NCI-H2171 treated with DMSO at 0.1 percent for 48 hours (cell line): ENCODE measurements at regions not wholly inside any gene's neighbourhood (a gene's known extent, or its start where the extent isn't known, plus 50 kb on each side); places are given as distances from the start of the nearest gene placed in this dataset.

ENCODE experiments used
- DNase-seq: peaks from one replicate; lab custom pipeline; 2025; lab: John Stamatoyannopoulos, UW

DNA sequence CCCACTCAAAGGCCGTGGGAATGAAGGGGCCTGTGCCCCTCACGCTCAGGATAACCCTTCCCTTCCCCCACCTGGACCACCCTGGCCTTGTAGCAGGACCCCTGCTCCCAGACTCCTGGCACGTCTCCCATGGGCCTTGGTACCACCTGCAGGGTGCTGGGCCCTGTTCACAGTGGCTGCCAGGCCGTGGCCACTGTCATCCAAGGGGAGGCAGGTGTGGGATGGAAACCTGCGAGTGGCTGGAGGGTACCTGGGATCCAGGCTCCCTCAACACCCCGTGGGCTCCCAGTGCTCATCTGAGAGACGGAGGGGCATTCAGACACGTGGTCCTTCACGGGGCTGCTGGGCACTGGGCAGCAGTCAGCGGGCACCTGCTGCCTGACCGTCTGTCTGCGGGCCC lies 75.6 kb upstream of the CIBAR2 start:
- no peak for DNase-seq

DNA sequence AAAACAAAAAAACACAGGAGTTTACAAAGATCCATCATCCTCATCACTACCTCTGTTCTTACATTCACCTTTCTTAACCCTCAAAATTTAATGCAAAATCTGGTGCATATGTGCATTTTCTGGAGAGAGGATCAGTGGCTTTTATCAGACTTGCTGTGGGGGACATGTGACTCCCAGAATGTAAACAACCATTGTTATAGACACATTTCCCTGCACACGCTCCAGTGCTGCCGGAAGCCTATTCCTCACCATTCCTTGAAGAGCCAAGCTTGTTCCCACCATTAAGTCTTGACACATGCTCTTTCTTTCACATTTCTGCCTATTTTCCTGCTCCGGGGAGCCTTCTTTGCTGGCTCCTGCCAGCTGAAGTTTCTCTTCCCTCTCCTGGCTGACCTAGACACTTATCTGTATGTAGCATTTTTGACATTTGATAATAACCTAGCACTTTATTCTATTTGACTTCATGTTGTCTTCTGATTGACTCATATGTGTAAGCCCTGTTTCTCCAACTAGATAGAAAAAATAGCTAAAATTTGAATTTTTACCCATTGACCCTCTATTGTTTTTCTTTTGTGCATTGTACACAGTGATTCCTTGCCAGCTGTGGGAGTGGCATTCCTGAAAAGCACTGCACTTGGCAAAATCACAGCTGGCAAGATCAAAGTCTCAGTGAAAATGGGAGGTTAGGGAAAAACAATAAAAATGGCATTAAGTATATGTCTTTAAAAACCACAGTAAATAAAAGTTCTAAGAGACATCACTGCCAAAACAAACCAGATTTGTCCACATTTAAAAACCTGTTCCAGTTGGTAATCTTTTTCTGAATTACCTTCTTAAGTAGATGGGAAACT lies 76.8 kb upstream of the CIBAR2 start:
- no peak for DNase-seq

DNA sequence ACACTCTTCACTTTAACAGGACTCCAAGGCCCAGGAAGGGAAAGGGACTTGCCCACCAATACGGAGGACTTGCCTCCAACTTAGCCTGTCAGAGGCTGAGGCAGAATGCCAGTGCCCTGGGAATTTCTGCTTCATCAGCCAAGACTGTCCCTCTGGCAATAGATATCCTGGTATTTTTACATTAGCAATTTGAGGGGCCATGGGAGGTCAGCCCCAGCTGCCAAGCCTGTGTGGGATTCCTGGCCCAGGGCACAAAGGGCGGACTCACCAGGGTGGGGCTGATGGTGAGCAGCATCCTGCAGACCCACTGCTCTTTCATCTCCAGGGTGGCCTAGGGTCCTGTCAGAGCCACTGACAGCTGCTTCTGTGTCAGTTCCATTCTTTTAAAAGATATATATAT lies 78.3 kb upstream of the CIBAR2 start:
- DNase-seq: no peak

DNA sequence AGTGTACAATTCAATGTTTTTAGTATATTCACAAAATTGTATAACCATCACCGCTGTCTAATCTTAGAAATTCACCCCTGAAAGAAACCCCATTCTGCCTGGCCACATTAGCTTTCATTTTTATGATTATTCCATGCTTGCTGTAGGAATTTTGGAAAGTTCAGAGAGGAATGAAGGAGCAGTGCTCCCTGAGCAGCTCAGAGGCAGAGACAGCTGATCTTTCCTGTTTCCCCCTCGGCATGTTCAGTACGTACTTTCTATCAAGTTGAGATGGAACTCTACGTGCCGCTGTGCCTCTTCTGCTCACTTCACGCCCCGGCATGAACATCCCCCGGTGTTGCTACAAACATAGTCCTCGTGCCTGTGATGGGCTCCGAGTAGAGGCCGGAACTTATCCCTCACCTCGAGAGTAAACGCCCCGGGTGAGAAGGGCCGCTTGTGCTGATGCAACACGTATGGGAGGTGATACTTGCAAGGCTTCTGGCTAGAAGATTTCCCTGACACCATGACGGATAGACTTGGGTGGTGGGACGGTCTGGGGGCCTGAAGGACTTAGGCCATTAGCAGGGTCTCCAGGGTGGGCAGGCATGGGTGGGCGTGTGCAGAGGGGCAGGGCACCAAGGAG lies 79.2 kb upstream of the CIBAR2 start:
- no peak for DNase-seq

DNA sequence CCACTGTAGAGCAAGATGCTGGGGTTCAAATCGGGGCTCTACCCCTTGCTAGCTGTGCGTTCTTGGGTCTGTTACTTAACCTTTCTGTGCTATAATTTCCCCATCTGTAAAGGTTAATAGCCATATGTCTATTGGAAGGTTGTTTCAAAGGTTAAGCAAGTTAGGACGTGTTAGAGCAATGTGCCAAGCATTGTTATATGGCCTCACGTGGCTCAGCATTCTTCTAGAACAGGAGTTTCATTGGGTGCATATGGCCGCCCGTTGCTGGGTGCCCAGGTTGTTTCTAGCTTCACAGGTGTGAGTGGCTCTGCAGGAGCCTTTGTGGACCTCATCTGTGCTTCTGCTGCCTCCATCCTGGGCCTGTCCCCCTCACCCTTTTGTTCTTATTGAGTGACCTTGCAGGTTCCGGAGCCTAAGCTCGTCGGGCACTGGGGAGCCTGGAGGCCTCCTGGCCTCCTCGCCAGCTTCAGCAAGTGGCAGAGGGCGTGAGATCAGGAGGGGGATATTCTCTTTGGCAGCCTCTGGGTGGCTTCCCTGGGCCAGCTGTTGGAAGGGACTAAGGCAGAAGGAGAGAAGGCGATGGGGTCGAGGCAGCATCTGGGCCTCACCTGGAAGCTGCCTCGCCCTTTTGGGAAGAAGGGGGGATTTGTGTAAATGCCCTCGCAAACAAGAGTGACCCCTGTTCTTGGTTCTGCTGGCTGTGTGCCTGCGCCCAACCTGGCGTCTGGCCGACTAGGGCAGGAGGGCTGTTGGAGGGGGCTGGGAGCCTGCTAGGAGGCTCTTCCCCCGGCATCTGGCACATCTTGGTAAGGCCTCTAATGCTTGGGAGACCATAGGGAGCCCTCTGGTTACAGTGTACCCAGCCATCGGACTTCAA lies 80.2 kb upstream of the CIBAR2 start:
- peak; percentile 91 for DNase-seq

DNA sequence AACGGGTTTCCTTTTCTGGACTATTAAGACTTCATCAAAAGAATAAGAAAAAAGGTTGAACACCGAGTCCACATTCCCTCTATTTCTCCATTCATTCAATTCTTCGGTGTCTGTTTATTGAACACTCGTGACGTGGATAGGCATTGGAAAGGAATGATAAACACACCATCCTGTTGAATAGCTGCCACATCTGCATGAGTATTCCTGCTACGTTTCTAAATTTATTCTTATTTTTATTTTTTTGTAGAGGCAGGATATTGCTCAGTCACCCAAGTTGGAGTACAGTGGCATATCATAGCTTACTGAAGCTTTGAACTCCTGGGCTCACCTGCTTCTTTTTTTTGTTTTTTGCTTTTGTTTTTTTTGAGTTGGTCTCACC lies 80.8 kb upstream of the CIBAR2 start:
- DNase-seq: no peak

DNA sequence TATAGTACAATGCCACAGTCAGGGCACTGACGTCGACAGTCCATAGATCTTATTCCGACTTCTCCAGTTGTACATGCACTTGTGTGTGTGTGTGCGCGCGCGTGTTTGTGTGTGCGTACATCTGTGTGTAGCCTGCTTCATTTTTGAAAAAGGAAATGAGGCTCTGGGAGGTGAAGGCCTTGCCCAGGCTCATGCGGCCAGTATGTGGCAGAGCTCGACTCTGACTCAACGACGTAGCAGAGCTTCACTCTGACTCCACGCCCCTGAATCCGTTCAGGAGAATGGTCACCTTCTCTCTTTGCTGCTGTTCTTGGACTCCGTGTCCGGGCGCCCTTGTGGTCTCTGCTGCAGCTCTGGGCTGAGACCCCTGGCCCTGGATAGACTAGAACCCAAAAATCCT lies 81.6 kb upstream of the CIBAR2 start:
- no peak for DNase-seq

DNA sequence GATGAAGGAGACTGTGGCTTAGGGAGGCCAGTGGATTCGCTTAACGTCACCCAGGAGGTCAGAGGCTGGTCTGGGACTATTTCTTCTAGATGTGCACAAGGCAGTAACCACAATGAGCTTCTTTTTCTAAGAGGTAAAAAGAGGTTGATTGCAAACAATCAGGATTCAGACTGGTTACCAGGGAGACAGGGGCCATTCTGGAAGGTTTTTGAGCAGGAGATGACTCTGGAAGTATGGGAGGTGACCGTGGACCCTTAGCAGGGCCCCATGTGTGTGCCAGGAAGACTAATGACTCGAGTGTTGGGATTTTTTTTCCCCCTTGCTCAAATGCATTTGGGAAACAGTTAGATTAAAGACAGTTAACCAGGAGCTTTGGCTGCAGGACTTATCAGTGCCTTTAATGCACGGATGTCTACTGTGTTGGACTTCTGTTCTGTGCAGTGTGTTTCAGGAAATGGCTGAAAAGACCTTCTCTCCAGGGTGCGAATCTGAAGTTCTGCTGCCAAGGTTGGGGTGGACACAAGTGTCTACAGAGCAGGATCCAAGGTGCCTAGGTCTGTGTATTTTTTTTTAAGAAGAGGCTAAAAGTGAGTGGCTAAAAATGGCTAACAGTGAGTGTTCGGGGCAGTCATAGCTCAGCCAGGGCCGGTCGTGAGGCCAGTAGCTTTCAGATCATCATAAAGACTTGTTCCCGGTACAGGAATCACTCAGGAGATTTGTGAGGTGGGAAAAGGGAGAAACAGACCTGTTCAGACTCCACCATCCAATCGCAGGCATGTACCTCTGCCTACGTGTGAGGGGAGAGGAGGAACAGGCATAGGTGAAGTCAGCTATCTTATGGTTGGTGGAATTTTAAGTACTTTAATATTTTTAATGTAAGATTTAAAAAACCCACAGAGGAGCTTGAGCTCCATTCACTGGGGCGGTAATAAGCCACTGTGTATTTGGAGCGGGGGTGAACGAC lies 82.3 kb upstream of the CIBAR2 start:
- DNase-seq: no peak

DNA sequence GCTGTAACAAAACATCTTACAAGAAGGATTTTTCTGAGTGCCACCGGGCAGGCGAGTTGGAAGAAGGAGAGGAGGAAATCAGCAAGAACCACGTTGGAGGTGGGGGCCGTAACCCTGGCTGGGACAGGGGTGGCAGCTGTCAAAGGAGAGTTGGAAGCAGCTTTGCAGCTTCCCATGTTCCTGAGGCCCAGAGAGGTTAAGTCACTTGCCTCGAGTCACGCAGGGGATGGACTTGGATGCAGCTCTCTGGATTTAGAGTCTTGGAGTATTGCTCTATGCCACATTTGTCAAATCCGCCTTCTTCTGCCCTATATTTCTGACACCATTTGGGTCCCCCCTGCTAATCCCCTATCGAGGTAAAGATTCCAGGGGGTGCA lies 83.0 kb upstream of the CIBAR2 start:
- DNase-seq: no peak

DNA sequence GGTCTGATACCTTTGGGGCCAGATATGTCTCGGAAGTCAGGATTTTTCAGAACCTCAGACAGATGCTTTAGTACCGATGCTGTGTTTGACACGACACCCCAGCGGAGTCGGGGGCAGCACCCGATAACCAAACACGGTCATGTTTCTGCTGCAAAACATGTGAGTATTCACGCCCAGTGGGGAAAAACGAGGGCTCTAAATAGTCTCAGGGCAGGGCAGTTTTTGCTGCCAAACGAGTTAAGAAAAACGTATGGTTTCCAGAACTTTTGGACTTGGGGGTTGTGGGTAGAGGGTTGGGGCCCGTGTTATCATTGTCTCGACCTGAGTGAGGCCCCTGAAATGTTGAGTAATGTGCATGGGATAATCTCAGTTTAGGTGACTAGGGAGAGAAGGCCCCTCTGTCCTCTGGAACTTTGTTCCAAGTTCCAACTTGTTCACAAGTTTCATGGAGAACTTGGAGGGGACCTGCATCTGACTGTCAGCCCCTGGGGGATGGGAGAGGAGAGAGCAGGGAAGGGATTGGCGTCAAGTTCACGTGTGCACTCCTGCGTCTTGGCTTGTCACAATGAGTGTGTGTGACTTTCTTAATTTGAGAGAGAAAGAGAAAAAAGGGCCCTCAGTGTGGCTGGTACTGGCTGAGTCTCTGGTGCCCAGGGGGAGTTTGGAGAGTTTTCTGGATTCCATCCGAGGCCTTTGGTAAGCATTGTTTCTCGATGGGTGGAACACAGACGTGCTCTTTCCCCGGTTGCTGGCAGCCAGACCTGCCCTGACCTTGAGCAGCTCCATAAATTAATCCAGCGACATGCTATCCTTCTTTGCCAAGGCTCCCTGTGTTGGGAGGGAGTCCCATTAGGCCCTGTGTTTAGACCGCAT lies 83.9 kb upstream of the CIBAR2 start:
- DNase-seq: no peak

DNA sequence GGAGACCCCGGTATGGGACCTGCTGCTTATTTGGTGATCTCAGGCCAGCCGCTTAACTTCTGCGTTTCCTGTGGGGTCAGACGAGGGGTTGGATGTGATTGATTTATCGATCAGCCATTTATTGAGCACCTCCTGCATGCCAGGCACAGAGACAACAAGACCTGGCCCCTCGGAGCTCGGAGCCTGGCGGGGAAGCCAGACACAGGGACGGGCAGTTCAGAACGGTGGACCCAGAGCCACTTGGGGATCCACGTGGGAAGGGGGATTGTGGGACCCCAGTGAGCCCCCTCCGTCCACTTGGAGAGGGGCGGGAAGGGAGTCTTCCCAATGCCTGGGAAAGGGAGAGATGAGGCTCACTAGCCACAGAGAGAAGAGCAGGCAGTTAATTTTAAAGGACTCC lies 84.7 kb upstream of the CIBAR2 start:
- no peak for DNase-seq

DNA sequence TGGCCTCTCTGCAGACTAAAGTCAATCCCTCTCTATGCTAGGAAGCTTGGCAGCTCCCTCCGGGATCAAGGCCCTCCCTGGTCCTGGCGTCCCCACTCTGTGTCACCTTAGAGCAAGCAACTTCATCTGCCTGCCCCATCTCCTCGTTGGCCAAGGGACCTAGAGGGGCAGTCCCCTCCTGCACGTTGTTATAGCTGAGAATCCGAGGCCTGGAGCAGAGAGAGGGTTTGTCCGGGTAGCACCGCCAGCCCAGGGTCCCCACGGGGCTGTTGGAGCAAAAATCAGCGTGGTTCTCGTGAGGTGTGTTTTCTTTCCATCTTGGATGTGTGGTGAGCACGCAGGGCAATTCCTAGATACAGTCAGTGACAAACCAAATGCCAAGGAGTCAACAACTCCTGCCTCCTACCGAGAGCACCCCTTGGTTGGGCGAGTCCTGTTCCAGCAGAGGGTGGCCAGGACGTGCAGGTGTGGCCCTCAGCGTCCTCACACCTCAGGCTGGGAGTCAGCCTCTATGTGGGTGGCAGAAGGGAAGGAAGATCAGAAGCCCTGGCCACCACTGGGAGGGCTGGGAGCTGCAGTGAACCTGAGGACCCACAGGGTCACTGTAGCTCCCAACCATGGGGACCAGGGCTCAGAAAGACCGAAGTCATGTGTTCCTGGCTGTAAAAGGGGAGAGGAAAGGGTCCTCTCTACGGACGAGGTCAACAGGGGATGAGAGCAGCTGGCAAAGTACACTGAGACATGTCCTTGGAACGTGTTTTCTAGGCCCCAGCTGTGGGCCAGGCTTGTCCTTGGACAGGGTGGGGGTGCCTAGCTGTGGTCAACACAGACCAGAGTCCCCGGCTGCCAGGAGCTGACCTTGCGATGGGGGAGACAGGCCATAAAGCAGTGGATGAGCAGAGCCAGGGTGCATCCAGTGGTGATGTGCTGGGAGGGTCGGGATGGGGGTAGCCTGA lies 85.6 kb upstream of the CIBAR2 start:
- no peak for DNase-seq

DNA sequence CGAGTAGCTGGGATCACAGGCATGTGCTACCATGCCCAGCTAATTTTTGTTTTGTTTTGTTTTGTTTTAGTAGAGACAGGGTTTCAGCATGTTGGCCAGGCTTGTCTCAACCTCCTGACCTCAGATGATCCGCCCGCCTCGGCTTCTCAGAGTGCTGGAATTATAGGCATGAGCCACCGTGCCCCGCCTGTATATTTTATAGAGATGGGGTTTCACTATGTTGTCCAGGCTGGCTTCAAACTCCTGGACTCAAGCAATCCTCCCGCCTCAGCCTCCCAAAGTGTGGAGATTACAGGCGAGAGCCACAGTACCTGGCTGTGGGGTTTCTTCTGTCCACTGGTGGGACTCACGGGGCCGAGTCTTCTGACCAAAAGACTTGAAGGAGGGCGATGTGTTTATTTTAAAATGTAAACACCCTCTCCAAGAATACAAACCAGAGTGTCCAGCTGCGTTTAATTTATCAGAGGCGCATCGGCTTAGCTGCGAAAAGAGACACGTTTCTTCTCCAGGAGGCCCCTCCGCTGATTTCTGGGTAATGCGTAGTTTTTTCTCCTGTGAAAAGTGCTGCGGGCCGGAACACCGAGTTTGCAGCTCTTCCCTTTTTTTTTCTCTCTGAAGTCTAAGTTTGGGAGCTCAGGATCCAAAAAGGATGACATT lies 86.9 kb upstream of the CIBAR2 start:
- no peak for DNase-seq

DNA sequence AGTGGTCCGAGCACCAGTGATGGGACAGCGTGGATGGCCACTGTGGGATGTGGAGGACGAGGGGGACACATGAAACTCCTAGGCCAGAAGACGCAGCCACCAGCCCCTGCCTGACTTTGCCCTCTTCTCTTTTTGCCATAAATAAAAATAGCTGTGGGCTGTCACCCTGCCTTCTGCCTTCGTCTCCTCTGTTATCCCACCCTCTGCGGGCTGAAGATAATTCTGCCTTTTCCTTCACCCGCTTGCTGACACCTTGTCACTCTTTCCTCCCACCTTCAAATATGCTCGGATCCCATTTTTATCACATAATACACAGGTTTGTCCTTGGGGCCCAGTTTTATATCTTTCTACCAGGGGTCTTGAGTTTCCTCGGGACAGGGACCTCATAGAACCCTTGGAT lies 87.6 kb upstream of the CIBAR2 start:
- DNase-seq: no peak

DNA sequence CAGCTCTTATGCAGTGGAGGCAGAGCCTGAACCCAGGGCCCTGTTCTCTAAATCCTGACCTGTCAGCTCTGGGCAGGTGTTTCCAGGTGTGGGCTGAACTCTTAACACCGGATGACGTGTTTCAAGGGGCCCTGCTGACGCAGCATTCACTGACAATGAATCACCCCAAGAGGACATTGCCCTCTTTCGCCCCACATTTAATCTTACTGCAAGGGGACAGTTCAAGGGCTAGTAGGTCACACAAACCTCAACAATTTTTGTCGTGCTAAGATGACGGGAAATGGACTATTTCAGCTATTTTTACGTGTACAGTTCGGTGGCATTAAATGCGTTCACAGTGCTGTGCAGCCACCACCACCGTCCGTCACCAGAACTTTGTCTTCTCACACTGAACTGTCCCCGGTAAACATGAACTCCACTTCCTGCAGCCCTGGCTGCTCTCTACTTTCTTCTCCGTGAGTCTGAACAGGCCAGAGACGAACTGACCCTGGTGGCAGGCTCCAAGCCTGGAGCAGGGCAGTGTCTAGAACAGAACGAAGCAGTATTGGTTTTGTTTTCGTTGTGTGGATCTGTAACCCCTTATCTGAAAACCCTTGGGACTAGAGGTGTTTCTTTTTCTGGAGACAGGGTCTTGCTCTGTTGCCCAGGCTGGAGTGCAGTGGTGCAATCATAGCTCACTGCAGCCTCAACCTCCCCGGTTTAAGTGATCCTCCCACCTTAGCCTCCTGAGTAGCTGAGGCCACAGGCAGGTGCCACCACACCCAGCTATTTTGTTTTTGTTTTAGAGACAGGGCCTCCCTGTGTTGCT lies 88.4 kb upstream of the CIBAR2 start:
- DNase-seq: no peak

DNA sequence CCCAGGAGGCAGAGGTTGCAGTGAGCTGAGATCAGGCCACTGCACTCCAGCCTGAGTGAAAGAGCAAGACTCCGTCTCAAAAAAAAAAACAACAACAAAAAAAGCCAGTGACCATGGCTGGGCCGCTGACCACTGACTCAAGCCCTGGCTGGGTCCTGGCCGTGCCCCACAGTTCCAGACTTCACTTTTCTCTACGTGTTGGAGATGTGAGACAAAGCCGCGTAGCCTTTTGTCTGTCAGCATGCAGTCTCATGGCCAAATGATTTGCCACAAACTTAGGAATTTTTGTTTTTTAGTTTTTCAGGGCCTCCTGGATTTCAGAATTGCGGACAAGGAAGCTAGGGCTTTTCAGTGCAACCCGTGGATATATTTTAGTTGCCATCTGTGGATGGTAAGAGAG lies 89.3 kb upstream of the CIBAR2 start:
- no peak for DNase-seq

DNA sequence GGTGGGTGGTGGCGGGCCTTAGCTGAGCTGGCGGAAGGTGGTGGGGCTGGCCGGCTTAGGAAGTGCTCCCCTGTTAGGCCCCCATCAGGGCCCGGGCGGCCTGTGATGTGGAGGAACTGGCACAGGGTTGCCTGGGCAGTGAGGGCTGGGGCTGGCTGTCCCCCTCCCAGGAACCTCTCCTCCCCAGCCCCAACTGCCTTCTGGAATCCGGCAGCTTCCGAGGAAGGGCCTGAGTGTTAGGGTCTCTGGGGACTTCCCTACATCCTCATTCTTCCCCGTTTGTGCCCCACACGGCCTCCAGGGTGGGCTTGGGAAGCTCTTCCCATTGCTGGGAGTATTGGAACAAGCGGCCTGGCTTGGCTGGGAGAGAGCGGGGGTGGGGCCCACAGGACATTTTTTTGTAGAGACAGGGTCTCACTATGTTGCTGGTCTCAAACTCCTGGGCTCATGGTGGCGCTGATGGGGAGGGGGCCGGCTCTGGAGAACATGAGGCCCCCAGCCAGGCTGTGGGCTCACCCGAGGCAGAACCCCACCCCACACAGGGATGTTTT lies 89.9 kb upstream of the CIBAR2 start:
- DNase-seq: no peak
